CD4-positive, alpha-beta T cell treated with Interleukin-15 for 1 hour (primary cell): ENCODE measurements at regions not wholly inside any gene's neighbourhood (a gene's known extent, or its start where the extent isn't known, plus 50 kb on each side); places are given as distances from the start of the nearest gene placed in this dataset.
"Not testable (repeated sequence)": the region's sequence is repeated elsewhere in the genome, so short reads cannot be mapped to it uniquely, and the experiment has no call there.

Source experiments
- DNase-seq: peaks from one replicate; pipeline ENCODE4 v3.0.0-alpha.2; 2020

DNA sequence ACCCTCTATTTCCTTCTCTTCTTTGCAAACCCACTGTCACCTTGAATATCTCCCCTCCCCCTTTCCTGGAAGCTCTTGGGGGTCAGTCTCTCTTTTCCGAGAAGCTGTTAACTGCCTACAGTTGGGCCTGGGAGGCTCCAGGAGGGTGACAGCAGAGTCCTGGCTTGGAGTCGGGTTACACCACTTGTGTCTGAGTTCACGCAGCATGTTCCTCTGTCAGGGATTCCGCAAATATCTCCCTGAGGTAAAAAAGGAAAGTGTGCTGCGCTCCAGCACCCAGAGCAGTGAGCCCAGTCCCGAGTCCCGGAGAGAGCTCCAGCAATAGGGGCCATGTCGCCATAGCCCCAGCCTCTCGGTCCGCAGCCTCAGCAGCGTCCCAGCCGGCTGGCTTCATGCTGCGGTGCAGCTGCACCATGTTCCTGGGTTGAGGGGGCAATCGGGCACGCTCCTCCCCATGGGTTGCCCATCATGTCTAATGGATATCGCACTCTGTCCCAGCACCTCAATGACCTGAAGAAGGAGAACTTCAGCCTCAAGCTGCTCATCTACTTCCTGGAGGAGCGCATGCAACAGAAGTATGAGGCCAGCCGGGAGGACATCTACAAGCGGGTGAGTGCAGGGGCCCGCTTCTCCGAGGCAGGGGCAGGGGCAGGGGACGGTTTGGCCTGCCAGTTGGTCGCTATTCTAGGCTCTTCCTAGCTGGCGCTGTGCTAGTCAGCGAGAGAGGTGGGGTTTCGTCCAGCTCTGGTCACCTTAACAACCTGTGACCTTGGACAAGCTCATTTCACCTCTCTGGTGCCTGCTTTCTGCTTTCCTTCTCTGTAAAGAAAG lies 101.3 kb upstream of the SEC22B start:
- DNase-seq: not testable (repeated sequence)

- not testable (repeated sequence) for DNase-seq
These were observed 100.4 kb upstream of the SEC22B start for GRCh38 chr1:120276710-120277109.

- not testable (repeated sequence) for DNase-seq
These were observed 98.1 kb upstream of the SEC22B start for GRCh38 chr1:120274438-120274837.

DNA sequence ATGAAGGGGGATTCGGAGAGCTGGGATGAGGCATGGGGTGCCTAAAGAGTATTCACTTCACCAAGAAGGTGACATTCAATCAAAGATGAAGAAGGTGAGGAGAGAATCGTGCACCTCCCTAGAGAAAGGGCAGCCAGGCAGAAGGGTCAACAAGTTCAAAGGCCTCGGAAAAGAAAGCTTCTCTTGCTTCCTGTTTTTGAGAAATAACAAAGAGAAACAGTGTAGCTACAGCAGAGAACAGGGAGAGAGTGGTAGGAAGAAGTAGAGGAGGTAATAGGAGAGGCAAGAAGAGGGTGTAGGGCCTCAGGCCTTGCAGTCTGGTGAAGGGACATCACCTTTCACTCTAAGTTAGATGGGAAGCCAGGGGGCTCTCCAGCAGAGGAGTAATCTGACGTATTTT lies 97.0 kb upstream of the SEC22B start:
- not testable (repeated sequence) for DNase-seq

- DNase-seq: not testable (repeated sequence)
These were observed 95.9 kb upstream of the SEC22B start for GRCh38 chr1:120272242-120272641.

- DNase-seq: not testable (repeated sequence)
These were observed 95.4 kb upstream of the SEC22B start for GRCh38 chr1:120271561-120272221.

DNA sequence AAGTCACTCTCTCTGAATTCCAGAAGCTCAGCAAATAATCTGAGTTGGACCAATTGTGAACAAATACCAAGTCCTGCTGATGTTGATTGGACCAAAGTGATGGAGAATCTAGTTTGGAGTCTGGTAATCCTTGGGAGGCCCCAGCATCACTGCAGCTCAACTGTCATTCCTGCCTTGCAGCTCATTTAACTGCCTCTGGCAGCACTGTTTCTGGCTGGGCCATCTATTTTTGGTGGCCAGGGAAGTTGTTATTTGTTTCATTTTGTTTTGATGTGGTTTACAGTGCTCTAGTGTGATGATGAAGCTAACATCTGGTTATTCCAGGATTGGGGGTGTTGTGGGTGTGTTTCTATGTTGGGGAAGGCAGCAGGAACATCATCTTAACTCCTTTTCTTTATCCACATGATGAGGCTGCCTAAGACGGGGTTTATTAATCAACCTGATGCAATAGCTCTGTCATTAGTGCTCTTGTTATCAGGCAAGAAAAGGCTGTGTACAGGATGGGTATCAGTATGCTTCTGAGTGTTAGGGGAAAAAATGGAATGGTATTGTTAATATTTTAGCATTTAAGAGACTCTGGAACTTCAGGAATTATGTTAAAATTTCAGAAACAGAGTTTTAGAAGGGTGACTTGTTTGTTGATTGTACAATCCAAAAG lies 91.7 kb upstream of the SEC22B start:
- DNase-seq: not testable (repeated sequence)

- not testable (repeated sequence) for DNase-seq
These were observed 88.2 kb upstream of the SEC22B start for GRCh38 chr1:120264564-120264963.

- not testable (repeated sequence) for DNase-seq
These were observed 86.8 kb upstream of the SEC22B start for GRCh38 chr1:120262791-120263751.

GRCh38 chr1:120257778-120258105 lies 81.4 kb upstream of the SEC22B start:
- DNase-seq: not testable (repeated sequence)

GRCh38 chr1:120257064-120257777 lies 80.9 kb upstream of the SEC22B start:
- DNase-seq: not testable (repeated sequence)

- DNase-seq: not testable (repeated sequence)
These were observed 74.4 kb upstream of the SEC22B start for GRCh38 chr1:120250756-120251155.

GRCh38 chr1:120248726-120249427 lies 72.6 kb upstream of the SEC22B start:
- DNase-seq: not testable (repeated sequence)

DNA sequence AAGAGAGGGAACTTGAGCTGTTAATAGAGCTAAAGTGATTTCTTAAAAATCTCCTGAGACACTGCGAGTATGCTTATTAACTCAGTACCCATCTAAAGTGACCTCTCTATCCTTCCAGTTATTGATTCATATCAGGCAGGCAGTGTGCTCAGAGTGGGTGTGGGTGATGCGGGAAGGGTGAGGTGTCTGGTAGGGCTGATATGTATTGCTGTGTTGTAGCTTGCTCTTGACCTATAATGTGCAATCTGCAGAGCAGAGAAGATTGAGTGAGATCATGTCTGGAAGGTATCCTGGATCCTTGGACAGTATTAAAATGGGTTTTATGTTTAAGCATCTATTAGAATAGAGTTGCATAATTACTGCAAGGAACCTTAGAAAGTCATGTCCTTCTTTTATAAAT lies 71.9 kb upstream of the SEC22B start:
- not testable (repeated sequence) for DNase-seq

GRCh38 chr1:120243867-120244266 lies 67.5 kb upstream of the SEC22B start:
- DNase-seq: not testable (repeated sequence)

- not testable (repeated sequence) for DNase-seq
These were observed 66.3 kb upstream of the SEC22B start for GRCh38 chr1:120242582-120242981.

DNA sequence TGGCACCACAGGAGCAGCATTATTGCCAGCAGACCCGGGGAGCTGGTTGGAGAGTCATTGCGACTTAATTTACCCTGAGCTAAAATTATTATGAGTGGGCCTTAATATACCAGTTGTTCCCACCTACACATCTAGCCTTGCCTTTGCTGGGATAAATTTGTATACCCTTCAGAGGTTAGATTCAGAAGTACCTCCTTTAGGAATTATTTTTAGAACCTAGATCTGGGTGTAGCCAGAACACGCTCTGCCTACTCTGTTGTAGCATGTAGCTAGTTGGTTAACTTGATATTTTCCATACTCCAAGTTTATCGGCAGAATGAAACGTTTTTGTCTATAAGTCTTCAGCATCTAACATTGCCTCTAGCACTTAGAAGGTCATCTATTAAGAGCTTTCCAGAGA lies 65.5 kb upstream of the SEC22B start:
- DNase-seq: not testable (repeated sequence)

DNA sequence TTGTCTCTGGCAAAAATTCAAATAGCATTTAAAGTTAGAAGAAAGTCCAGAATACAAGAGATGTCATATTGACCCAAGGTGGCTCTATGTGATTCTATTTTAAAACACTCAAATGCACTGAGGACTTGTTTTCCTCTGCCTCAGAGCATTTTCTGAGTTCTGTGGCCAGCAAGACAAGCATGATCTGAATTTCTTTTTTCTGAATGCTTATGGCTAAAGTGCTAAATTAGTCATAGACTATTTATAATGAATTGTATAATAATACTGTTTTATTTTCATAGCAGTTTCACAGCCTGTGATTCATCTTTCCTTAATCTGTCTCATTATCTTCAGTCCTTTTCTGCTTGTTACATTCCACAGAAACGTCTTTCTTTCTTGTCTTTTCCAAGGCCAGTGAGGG lies 63.9 kb upstream of the SEC22B start:
- not testable (repeated sequence) for DNase-seq

DNA sequence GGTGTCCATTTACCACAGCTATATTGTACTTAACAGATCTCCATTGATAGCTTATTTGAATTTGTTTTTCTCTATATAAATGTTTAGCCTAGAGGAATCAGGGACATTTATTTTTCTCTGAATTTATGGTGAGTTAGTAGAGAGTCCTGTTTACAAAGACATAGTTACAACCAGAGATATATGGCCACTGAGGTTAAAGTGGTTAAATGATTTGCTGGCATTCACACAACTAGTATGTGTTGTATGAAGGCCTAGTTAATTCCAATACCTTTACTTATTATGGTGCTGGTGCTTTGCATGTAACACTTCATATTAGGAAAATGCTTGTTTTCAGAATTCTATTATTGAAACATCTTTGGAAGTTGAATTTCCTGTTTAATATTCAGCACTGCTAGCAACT lies 63.0 kb upstream of the SEC22B start:
- not testable (repeated sequence) for DNase-seq

DNA sequence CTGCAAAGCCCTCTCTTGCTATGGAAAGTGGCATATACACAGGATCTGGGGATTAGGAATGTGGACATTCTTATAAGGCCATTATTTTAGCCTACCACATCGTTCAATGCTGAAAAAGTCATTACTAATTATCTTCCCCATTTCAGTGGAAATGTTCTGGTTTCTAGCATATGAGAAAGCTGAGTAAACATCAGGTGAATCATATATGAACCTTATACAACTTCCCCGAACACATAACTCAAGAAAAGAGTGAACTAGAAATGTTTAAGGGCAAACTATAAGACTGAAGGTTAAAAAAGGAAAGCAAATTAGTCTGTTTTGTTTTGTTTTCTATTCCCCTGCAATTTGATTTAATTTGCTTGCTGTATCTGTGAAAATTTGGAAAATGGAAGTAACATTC lies 62.5 kb upstream of the SEC22B start:
- not testable (repeated sequence) for DNase-seq

DNA sequence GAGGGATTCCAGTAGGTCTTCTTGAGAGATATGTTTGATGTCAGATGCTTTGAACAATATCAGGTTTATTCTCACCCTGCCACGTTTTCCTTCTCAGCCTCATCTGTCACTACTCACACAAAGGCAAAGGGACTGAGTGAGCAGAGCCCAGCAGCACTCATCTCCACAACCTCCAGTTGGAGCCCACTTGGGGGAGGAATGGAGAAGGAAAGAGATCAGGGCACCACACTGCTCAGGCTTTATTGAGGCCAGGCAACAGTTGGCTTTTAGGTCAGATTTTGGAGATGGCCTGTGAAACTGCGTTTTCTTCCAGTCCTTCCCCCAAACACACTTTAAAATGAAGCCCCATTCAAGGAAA lies 57.3 kb upstream of the SEC22B start:
- not testable (repeated sequence) for DNase-seq
